Gastrocnemius medialis (tissue), 4 donors: ENCODE measurements at regions not wholly inside any gene's neighbourhood (a gene's known extent, or its start where the extent isn't known, plus 50 kb on each side); places are given as distances from the start of the nearest gene placed in this dataset.

ENCODE experiments used
- POLR2A ChIP-seq, 2 donors: fragments of 450-650 bp; IDR thresholded peaks; one replicate each; pipeline ENCODE4 v1.6.1; 2017; ENCODE audit warnings: antibody characterized with exemption in 2 of 2, mild to moderate bottlenecking in 2 of 2, moderate library complexity in 2 of 2
- TF ChIP-seq, protein P1 (sequence below), 5 experiments: fragments of 450-650 bp in 3 of 5; fragments of 200-600 bp in 2 of 5; sonication (generic) in 2 of 5; IDR thresholded peaks in 4 of 5; conservative IDR thresholded peaks in 1 of 5; 1 replicate in 4 of 5; 2 replicates in 1 of 5; pipeline ENCODE4 v1.5.1; 2016 to 2019; ENCODE audit warnings: antibody characterized with exemption in 5 of 5, mild to moderate bottlenecking in 3 of 5, moderate library complexity in 3 of 5

- TF ChIP-seq, protein P1, sequence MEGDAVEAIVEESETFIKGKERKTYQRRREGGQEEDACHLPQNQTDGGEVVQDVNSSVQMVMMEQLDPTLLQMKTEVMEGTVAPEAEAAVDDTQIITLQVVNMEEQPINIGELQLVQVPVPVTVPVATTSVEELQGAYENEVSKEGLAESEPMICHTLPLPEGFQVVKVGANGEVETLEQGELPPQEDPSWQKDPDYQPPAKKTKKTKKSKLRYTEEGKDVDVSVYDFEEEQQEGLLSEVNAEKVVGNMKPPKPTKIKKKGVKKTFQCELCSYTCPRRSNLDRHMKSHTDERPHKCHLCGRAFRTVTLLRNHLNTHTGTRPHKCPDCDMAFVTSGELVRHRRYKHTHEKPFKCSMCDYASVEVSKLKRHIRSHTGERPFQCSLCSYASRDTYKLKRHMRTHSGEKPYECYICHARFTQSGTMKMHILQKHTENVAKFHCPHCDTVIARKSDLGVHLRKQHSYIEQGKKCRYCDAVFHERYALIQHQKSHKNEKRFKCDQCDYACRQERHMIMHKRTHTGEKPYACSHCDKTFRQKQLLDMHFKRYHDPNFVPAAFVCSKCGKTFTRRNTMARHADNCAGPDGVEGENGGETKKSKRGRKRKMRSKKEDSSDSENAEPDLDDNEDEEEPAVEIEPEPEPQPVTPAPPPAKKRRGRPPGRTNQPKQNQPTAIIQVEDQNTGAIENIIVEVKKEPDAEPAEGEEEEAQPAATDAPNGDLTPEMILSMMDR (IDR thresholded peaks at IDR 0.05 in 4 of 5, conservative IDR thresholded peaks at IDR 0.05 in 1 of 5), result no peak
- TF ChIP-seq POLR2A (IDR thresholded peaks at IDR 0.05), result no peak
Measured at GRCh38 chrX:45718676-45719075, 518.0 kb upstream of the DIPK2B start.
